ENCODE measurements at regions not wholly inside any gene's neighbourhood (a gene's known extent, or its start where the extent isn't known, plus 50 kb on each side); places are given as distances from the start of the nearest gene placed in this dataset.

DNA sequence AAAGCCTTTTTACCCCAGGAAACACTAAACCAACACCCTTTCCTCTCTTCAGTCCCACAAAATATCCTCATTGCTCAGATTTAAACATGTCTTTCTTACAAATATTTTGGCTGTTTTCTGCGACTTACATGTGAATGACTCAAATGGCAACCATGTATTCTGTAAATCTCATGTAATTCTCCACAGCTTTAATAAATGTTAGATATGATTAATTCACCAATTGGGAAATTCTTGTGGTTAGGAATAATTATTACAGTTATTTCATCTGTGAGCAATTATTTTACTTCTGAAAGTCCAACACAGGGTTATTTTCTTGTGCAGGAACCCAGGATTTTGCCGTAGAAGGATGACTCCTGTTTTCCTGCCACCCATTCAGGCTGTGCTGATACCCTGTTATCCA is 431.5 kb downstream of the LMO4 start:
- TF ChIP-seq, protein P1, sequence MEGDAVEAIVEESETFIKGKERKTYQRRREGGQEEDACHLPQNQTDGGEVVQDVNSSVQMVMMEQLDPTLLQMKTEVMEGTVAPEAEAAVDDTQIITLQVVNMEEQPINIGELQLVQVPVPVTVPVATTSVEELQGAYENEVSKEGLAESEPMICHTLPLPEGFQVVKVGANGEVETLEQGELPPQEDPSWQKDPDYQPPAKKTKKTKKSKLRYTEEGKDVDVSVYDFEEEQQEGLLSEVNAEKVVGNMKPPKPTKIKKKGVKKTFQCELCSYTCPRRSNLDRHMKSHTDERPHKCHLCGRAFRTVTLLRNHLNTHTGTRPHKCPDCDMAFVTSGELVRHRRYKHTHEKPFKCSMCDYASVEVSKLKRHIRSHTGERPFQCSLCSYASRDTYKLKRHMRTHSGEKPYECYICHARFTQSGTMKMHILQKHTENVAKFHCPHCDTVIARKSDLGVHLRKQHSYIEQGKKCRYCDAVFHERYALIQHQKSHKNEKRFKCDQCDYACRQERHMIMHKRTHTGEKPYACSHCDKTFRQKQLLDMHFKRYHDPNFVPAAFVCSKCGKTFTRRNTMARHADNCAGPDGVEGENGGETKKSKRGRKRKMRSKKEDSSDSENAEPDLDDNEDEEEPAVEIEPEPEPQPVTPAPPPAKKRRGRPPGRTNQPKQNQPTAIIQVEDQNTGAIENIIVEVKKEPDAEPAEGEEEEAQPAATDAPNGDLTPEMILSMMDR (conservative IDR thresholded peaks at IDR 0.05; ENCODE audit: low read depth, low read length) = no peak
- no peak for TF ChIP-seq EZH2 (IDR thresholded peaks at IDR 0.05; ENCODE audit: borderline replicate concordance, low read depth, low read length, poor library complexity, severe bottlenecking)

All from A673 (cell line).